ENCODE measurements at regions not wholly inside any gene's neighbourhood (a gene's known extent, or its start where the extent isn't known, plus 50 kb on each side); places are given as distances from the start of the nearest gene placed in this dataset.

DNA sequence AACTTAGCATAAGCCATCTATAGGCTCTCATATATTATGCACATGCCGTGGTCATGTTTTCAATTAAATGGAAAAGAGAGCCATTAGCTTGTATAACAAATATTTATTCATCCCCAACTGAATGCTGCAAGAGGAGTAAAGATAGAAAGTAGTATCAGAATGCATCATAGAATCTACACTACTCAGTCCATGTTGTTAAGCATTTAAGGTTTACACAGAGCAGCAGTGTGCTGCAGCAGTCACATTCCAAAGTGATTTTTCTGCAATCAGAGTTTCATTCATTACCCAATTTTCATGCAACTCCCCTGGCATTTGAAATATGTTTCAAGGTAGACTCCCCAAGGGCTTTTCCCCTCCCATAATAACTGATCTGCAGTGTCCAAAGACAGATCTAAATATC lies 82.2 kb upstream of the LMO3 start:
- Histone ChIP-seq H3K14ac (ENCODE audit: insufficient read depth, low read length) (no peak overlapping the region), H3K79me1 (ENCODE audit: insufficient read depth, low read depth, low read length, poor library complexity, severe bottlenecking) (no peaks in the 10 kb centered on the region), H2AK5ac (ENCODE audit: insufficient read length, low read length) (no peak overlapping the region), H2AFZ (ENCODE audit: low read length) (no peak overlapping the region), H2BK15ac (ENCODE audit: low read depth, low read length) (no peak overlapping the region), H2BK5ac (ENCODE audit: insufficient read length, low read length) (no peak overlapping the region), H4K91ac (ENCODE audit: insufficient read length, low read depth, low read length) (no peak overlapping the region), H2BK12ac (ENCODE audit: insufficient read length, low read depth, low read length) (no peak overlapping the region), H3K4ac (ENCODE audit: low read depth, low read length) (no peak overlapping the region), H3K4me2 (ENCODE audit: insufficient read depth, insufficient read length, low read length) (no peak overlapping the region), H4K20me1 (ENCODE audit: control insufficient read depth, insufficient read depth, insufficient read length) (no peaks in the 10 kb centered on the region), H4K5ac (ENCODE audit: insufficient read length, low read depth, low read length) (no peak overlapping the region), H3K56ac (ENCODE audit: insufficient read length, low read depth, low read length) (no peak overlapping the region), H2BK120ac (ENCODE audit: low read depth, low read length, poor library complexity, severe bottlenecking) (no peak overlapping the region), H3T11ph (ENCODE audit: low read length) (no peak overlapping the region), H3K9ac (ENCODE audit: extremely low read depth, insufficient read length, low read length) (no peak overlapping the region), H4K8ac (replicated peaks; ENCODE audit: insufficient read length, low read depth, low read length) (no peak overlapping the region), H3K79me2 (ENCODE audit: insufficient read depth, low read length) (no peaks in the 10 kb centered on the region), H3K27ac (ENCODE audit: insufficient read length, low read depth, low read length) (no peak overlapping the region), H3K23ac (ENCODE audit: insufficient read length, low read depth, low read length) (no peak overlapping the region), H3K23me2 (ENCODE audit: insufficient read length, low read depth, low read length, poor library complexity, severe bottlenecking) (no peaks in the 10 kb centered on the region), H3K9me3 (ENCODE audit: control insufficient read depth, low read depth, low read length) (no peaks in the 10 kb centered on the region), H3K27me3 (ENCODE audit: insufficient read depth, low read length) (no peaks in the 10 kb centered on the region), H3K4me1 (ENCODE audit: insufficient read depth, low read length) (no peaks in the 10 kb centered on the region), H3K18ac (ENCODE audit: insufficient read length, low read depth, low read length) (no peak overlapping the region), H2BK20ac (ENCODE audit: low read depth, low read length, poor library complexity, severe bottlenecking) (no peak overlapping the region)
- DNase-seq, result no peak
- Mint-ChIP-seq H3K27ac (no peak overlapping the region), H3K4me1 (no peaks in the 10 kb centered on the region), H3K9me3 (peaks cover 0 to 2% of the 10 kb centered on the region in 2 experiments; a peak in 2 of 5 replicates), H3K4me3 (no peak overlapping the region), H3K27me3 (ENCODE audit: low read depth) (no peaks in the 10 kb centered on the region), H3K36me3 (ENCODE audit: insufficient read depth in 1 of 3, low read depth in 3 of 3) (no peaks in the 10 kb centered on the region)
- no peak for TF ChIP-seq CTCF (conservative IDR thresholded peaks at IDR 0.05)
- no CpG with 5 or more reads among the region's 1 CpG for WGBS (ENCODE audit: extremely low coverage, insufficient read length, low lambda C conversion rate)
